K562 (cell line): ENCODE measurements at regions not wholly inside any gene's neighbourhood (a gene's known extent, or its start where the extent isn't known, plus 50 kb on each side); places are given as distances from the start of the nearest gene placed in this dataset.
A peak's percentile ranks its signal among the peaks of the same experiment; 100 is the strongest.

Experiments
- ARNT ChIP-seq, 2 experiments: fragments of 450-650 bp; IDR thresholded peaks; 2 replicates each; pipeline ENCODE4 v1.6.1; 2016; ENCODE audit warnings: mild to moderate bottlenecking in 1 of 2
- C11orf30 ChIP-seq: fragments of 450-650 bp; IDR thresholded peaks from 2 replicates; pipeline ENCODE4 v1.6.1; 2016; ENCODE audit warnings: low read depth, mild to moderate bottlenecking
- CBFA2T2 ChIP-seq: fragments of 450-650 bp; conservative IDR thresholded peaks from 2 replicates; pipeline ENCODE4 v1.6.1; 2017; ENCODE audit warnings: mild to moderate bottlenecking
- EWSR1 ChIP-seq: fragments of 450-650 bp; IDR thresholded peaks from 2 replicates; pipeline ENCODE4 v1.6.1; 2018; ENCODE audit warnings: borderline replicate concordance, mild to moderate bottlenecking, low read depth, moderate library complexity; ENCODE audit not compliant: partially characterized antibody
- HCFC1 ChIP-seq: IDR thresholded peaks from 2 replicates; pipeline ENCODE4 v1.6.1; 2012; ENCODE audit warnings: low read depth, low read length, improper control_type of control experiment
- HMBOX1 ChIP-seq: sonication (generic); IDR thresholded peaks from 2 replicates; pipeline ENCODE4 v1.6.1; 2016
- MAFG ChIP-seq: fragments of 450-650 bp; conservative IDR thresholded peaks from 2 replicates; pipeline ENCODE4 v1.6.1; 2016; ENCODE audit warnings: missing genetic modification characterization, missing compliant biosample characterization
- MYNN ChIP-seq, 2 experiments: sonication (generic); formaldehyde crosslinking in 1 of 2; IDR thresholded peaks; 2 replicates each; pipeline versions ENCODE4 v1.5.0 to v1.6.1; 2016 to 2020; ENCODE audit warnings: antibody characterized with exemption in 1 of 2, missing genetic modification reagents in 1 of 2
- NFE2 ChIP-seq: IDR thresholded peaks from 2 replicates; pipeline ENCODE4 v1.6.1; 2014; ENCODE audit warnings: antibody characterized with exemption, low read depth
- NR2C1 ChIP-seq, 2 experiments: fragments of 450-650 bp; IDR thresholded peaks; 2 replicates each; pipeline ENCODE4 v1.6.1; 2017; ENCODE audit warnings: mild to moderate bottlenecking in 2 of 2, antibody characterized with exemption in 1 of 2, inconsistent platforms in 1 of 2, missing compliant biosample characterization in 1 of 2, missing genetic modification characterization in 1 of 2
- PHF8 ChIP-seq: fragments of 200-600 bp; sonication (generic); IDR thresholded peaks from 2 replicates; pipeline ENCODE4 v1.6.1; 2012; ENCODE audit warnings: mixed run types, mild to moderate bottlenecking, inconsistent platforms, low read length, moderate library complexity, borderline replicate concordance
- POLR2AphosphoS2 ChIP-seq: IDR thresholded peaks from 2 replicates; pipeline ENCODE4 v1.6.1; 2012; ENCODE audit warnings: low read length, improper control_type of control experiment
- PTTG1 ChIP-seq: fragments of 450-650 bp; IDR thresholded peaks from 2 replicates; pipeline ENCODE4 v1.6.1; 2016; ENCODE audit warnings: low read depth, mild to moderate bottlenecking, missing genetic modification characterization, missing compliant biosample characterization
- RBM34 ChIP-seq: fragments of 200-400 bp; formaldehyde crosslinking; IDR thresholded peaks from 2 replicates; pipeline ENCODE4 v1.6.1; 2018; ENCODE audit warnings: low read length, borderline replicate concordance; ENCODE audit not compliant: insufficient read depth
- SPI1 ChIP-seq: IDR thresholded peaks from 2 replicates; pipeline ENCODE4 v1.6.1; 2011; ENCODE audit warnings: low read depth, low read length, control low read depth, borderline replicate concordance
- TCF7L2 ChIP-seq: fragments of 150-350 bp; IDR thresholded peaks from 2 replicates; pipeline ENCODE4 v1.6.1; 2016; ENCODE audit warnings: low read depth, mild to moderate bottlenecking, low read length, moderate library complexity
- TEAD1 ChIP-seq, 2 experiments: fragments of 450-650 bp in 1 of 2; sonication (generic) in 1 of 2; formaldehyde crosslinking; IDR thresholded peaks; 2 replicates each; pipeline versions ENCODE4 v1.4.0 to v1.8.0; 2020 to 2022; ENCODE audit warnings: mild to moderate bottlenecking in 2 of 2, missing genetic modification reagents in 1 of 2
- TRIM28 ChIP-seq: fragments of 450-650 bp; IDR thresholded peaks from 2 replicates; pipeline ENCODE4 v1.6.1; 2017
- XRCC3 ChIP-seq: fragments of 450-650 bp; IDR thresholded peaks from 2 replicates; pipeline ENCODE4 v1.6.1; 2017; ENCODE audit warnings: mild to moderate bottlenecking, moderate library complexity
- ZFPM2 ChIP-seq: fragments of 250-450 bp; sonication (Bioruptor Pico); IDR thresholded peaks from 2 replicates; pipeline ENCODE4 v1.5.1; 2022; ENCODE audit warnings: mild to moderate bottlenecking
- ZSCAN29 ChIP-seq: fragments of 450-650 bp; IDR thresholded peaks from 2 replicates; pipeline ENCODE4 v1.6.1; 2017
- TF ChIP-seq, protein P1 (sequence below): sonication (generic); formaldehyde crosslinking; IDR thresholded peaks from 2 replicates; pipeline ENCODE4 v1.8.1; 2023; ENCODE audit warnings: mild to moderate bottlenecking, missing genetic modification reagents
- TF ChIP-seq, protein P2 (sequence below): fragments of 450-650 bp; conservative IDR thresholded peaks from 2 replicates; pipeline ENCODE4 v1.6.1; 2016; ENCODE audit warnings: missing genetic modification characterization, low read depth, mild to moderate bottlenecking, control low read depth, missing compliant biosample characterization
- TF ChIP-seq, protein P3 (sequence below), 2 experiments: fragments of 450-650 bp; conservative IDR thresholded peaks; 2 replicates each; pipeline ENCODE4 v1.6.1; 2017; ENCODE audit warnings: mild to moderate bottlenecking in 2 of 2, moderate library complexity in 2 of 2

DNA sequence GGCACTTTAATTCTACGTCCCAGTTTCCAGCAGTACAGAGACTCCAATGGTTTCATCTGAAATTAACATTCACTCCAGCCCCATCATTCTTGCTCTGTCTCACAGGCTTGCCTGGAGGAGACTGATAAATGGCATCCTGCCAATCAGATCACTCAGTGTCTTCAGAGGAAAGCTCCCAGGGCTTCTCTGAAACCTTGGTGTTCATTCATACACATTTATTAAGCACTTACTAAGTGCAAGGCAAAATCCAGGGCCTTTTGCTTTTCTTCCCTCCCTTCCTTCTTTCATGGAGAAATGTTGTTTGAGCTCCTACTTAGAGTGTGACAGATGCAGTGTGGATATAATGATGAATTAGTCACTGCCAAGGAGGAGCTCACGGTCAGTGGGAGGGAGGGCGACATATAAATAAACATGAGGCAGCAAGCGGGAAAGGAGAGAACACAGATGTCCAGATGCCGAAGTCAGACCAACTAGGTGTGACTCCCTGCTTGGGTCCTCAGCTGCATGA, 106.7 kb upstream of the DTNBP1 start (continued):
- TF ChIP-seq ZFPM2 (CRISPR knock-in tag) (no peak), CBFA2T2 (peak; percentile 14; the same call in 1 of the 2 replicates), TRIM28 (no peak), HCFC1 (no peak), NR2C1 (IDR thresholded peaks at IDR 0.05) (no peak), NR2C1 (tag; IDR thresholded peaks at IDR 0.05) (no peak), EWSR1 (no peak), PHF8 (no peak), XRCC3 (no peak), ARNT (IDR thresholded peaks at IDR 0.05) (no peak), PTTG1 (tag) (no peak), C11orf30 (no peak), MAFG (no peak), MYNN (IDR thresholded peaks at IDR 0.05) (no peak), MYNN (CRISPR knock-in tag; IDR thresholded peaks at IDR 0.05) (no peak), TEAD1 (CRISPR knock-in tag; IDR thresholded peaks at IDR 0.05) (no peak), TCF7L2 (no peak), POLR2AphosphoS2 (no peak), ZSCAN29 (no peak), NFE2 (no peak), RBM34 (no peak), SPI1 (no peak), HMBOX1 (no peak)
- TF ChIP-seq, protein P1, sequence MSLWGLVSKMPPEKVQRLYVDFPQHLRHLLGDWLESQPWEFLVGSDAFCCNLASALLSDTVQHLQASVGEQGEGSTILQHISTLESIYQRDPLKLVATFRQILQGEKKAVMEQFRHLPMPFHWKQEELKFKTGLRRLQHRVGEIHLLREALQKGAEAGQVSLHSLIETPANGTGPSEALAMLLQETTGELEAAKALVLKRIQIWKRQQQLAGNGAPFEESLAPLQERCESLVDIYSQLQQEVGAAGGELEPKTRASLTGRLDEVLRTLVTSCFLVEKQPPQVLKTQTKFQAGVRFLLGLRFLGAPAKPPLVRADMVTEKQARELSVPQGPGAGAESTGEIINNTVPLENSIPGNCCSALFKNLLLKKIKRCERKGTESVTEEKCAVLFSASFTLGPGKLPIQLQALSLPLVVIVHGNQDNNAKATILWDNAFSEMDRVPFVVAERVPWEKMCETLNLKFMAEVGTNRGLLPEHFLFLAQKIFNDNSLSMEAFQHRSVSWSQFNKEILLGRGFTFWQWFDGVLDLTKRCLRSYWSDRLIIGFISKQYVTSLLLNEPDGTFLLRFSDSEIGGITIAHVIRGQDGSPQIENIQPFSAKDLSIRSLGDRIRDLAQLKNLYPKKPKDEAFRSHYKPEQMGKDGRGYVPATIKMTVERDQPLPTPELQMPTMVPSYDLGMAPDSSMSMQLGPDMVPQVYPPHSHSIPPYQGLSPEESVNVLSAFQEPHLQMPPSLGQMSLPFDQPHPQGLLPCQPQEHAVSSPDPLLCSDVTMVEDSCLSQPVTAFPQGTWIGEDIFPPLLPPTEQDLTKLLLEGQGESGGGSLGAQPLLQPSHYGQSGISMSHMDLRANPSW (CRISPR knock-in tag), result no peak
- TF ChIP-seq, protein P2, sequence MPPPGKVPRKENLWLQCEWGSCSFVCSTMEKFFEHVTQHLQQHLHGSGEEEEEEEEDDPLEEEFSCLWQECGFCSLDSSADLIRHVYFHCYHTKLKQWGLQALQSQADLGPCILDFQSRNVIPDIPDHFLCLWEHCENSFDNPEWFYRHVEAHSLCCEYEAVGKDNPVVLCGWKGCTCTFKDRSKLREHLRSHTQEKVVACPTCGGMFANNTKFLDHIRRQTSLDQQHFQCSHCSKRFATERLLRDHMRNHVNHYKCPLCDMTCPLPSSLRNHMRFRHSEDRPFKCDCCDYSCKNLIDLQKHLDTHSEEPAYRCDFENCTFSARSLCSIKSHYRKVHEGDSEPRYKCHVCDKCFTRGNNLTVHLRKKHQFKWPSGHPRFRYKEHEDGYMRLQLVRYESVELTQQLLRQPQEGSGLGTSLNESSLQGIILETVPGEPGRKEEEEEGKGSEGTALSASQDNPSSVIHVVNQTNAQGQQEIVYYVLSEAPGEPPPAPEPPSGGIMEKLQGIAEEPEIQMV (tag), result no peak
- TF ChIP-seq, protein P3, sequence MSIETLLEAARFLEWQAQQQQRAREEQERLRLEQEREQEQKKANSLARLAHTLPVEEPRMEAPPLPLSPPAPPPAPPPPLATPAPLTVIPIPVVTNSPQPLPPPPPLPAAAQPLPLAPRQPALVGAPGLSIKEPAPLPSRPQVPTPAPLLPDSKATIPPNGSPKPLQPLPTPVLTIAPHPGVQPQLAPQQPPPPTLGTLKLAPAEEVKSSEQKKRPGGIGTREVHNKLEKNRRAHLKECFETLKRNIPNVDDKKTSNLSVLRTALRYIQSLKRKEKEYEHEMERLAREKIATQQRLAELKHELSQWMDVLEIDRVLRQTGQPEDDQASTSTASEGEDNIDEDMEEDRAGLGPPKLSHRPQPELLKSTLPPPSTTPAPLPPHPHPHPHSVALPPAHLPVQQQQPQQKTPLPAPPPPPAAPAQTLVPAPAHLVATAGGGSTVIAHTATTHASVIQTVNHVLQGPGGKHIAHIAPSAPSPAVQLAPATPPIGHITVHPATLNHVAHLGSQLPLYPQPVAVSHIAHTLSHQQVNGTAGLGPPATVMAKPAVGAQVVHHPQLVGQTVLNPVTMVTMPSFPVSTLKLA (conservative IDR thresholded peaks at IDR 0.05), result 0 out of 4 replicates have a peak, but pooled peaks of 1 of the 2 experiments have one; percentile 12
